ENCODE measurements at regions not wholly inside any gene's neighbourhood (a gene's known extent, or its start where the extent isn't known, plus 50 kb on each side); places are given as distances from the start of the nearest gene placed in this dataset.

GRCh38 chr18:1392865-1393734, 488.4 kb downstream of the ADCYAP1 start:
- Histone ChIP-seq H3K4me2 (ENCODE audit: insufficient read depth, low read length) (no peak overlapping the region), H4K20me1 (ENCODE audit: insufficient read depth, low read length) (no peaks in the 10 kb centered on the region), H2AFZ (ENCODE audit: low read length) (no peak overlapping the region), H3K4me1 (ENCODE audit: insufficient read depth, low read length) (no peaks in the 10 kb centered on the region), H3K4me3 (ENCODE audit: insufficient read depth, low read length) (no peak overlapping the region), H3K27ac (ENCODE audit: low read depth, low read length) (no peak overlapping the region), H3K36me3 (ENCODE audit: insufficient read depth, low read length) (no peaks in the 10 kb centered on the region), H3K9me3 (ENCODE audit: low read depth, low read length) (peaks cover 3% of the 10 kb centered on the region), H3K79me2 (ENCODE audit: insufficient read depth, low read length) (no peaks in the 10 kb centered on the region), H3K27me3 (ENCODE audit: insufficient read depth, low read length) (no peaks in the 10 kb centered on the region)
- TF ChIP-seq, protein P1, sequence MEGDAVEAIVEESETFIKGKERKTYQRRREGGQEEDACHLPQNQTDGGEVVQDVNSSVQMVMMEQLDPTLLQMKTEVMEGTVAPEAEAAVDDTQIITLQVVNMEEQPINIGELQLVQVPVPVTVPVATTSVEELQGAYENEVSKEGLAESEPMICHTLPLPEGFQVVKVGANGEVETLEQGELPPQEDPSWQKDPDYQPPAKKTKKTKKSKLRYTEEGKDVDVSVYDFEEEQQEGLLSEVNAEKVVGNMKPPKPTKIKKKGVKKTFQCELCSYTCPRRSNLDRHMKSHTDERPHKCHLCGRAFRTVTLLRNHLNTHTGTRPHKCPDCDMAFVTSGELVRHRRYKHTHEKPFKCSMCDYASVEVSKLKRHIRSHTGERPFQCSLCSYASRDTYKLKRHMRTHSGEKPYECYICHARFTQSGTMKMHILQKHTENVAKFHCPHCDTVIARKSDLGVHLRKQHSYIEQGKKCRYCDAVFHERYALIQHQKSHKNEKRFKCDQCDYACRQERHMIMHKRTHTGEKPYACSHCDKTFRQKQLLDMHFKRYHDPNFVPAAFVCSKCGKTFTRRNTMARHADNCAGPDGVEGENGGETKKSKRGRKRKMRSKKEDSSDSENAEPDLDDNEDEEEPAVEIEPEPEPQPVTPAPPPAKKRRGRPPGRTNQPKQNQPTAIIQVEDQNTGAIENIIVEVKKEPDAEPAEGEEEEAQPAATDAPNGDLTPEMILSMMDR (IDR thresholded peaks at IDR 0.05; ENCODE audit: extremely low read depth, low read depth, low read length) = no peak
- DNase-seq (ENCODE audit: insufficient read length, low spot score, missing footprints) = no peak

DNA sequence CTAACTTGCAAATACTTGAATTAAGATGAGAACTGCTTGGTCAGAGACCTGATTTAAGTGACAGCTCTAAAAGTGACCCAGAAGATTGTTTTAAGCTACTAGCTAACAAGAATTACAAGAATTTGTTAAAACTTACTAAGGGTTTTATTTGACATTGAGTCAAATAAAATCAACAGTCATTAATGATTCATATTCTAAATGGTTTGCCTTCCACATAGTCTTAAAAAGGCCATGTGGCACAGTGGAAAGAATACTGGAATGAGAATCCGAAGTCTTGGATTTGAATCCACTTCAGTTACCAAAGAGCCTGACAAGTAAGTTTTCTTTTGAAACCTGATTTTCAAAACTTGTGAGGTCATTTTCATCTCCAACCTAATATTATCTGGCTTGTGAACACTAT, 489.3 kb downstream of the ADCYAP1 start:
- Histone ChIP-seq H2AFZ (ENCODE audit: low read length) (no peak overlapping the region), H3K36me3 (ENCODE audit: insufficient read depth, low read length) (no peaks in the 10 kb centered on the region), H3K9me3 (ENCODE audit: low read depth, low read length) (peaks cover 3% of the 10 kb centered on the region), H3K4me1 (ENCODE audit: insufficient read depth, low read length) (no peaks in the 10 kb centered on the region), H3K4me2 (ENCODE audit: insufficient read depth, low read length) (no peak overlapping the region), H3K27ac (ENCODE audit: low read depth, low read length) (no peak overlapping the region), H4K20me1 (ENCODE audit: insufficient read depth, low read length) (no peaks in the 10 kb centered on the region), H3K79me2 (ENCODE audit: insufficient read depth, low read length) (no peaks in the 10 kb centered on the region), H3K27me3 (ENCODE audit: insufficient read depth, low read length) (no peaks in the 10 kb centered on the region), H3K4me3 (ENCODE audit: insufficient read depth, low read length) (no peak overlapping the region)
- TF ChIP-seq, protein P1 (IDR thresholded peaks at IDR 0.05; ENCODE audit: extremely low read depth, low read depth, low read length) = no peak
- no peak for DNase-seq (ENCODE audit: insufficient read length, low spot score, missing footprints)

- Histone ChIP-seq H4K20me1 (ENCODE audit: insufficient read depth, low read length) (no peaks in the 10 kb centered on the region), H2AFZ (ENCODE audit: low read length) (no peak overlapping the region), H3K79me2 (ENCODE audit: insufficient read depth, low read length) (no peaks in the 10 kb centered on the region), H3K36me3 (ENCODE audit: insufficient read depth, low read length) (no peaks in the 10 kb centered on the region), H3K4me3 (ENCODE audit: insufficient read depth, low read length) (no peak overlapping the region), H3K27ac (ENCODE audit: low read depth, low read length) (no peak overlapping the region), H3K9me3 (ENCODE audit: low read depth, low read length) (peaks cover 3% of the 10 kb centered on the region), H3K4me2 (ENCODE audit: insufficient read depth, low read length) (no peak overlapping the region), H3K4me1 (ENCODE audit: insufficient read depth, low read length) (no peaks in the 10 kb centered on the region), H3K27me3 (ENCODE audit: insufficient read depth, low read length) (no peaks in the 10 kb centered on the region)
- TF ChIP-seq, protein P1 (IDR thresholded peaks at IDR 0.05; ENCODE audit: extremely low read depth, low read depth, low read length) = no peak
- no peak for DNase-seq (ENCODE audit: insufficient read length, low spot score, missing footprints)
Measured at GRCh38 chr18:1394426-1394825, 489.8 kb downstream of the ADCYAP1 start.

DNA sequence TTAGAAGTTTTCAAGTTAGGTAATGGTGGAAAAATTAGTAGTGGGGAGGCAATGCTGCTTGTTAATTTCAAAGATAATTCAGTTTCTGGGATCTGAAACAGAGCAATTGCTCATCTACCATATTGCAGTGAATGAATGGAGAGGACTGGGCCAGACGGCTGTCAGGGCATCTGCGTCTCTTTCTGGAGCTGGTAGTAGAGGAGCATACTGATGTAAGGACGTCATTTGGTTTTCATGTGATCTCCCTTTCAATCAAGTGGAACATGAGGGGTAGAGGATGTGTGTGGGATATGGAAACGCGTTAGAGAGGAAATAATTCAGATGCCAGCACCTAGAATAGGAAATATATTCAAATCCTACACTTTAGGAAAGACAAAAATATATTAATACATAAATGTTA, 490.3 kb downstream of the ADCYAP1 start:
- no peak overlapping the region for H3K27ac ChIP-seq (ENCODE audit: low read depth, low read length)

More for the DNA sequence above, 490.3 kb downstream of the ADCYAP1 start:
- Histone ChIP-seq H3K4me3 (ENCODE audit: insufficient read depth, low read length) (no peak overlapping the region), H3K4me1 (ENCODE audit: insufficient read depth, low read length) (no peaks in the 10 kb centered on the region), H4K20me1 (ENCODE audit: insufficient read depth, low read length) (no peaks in the 10 kb centered on the region), H3K36me3 (ENCODE audit: insufficient read depth, low read length) (no peaks in the 10 kb centered on the region), H3K27me3 (ENCODE audit: insufficient read depth, low read length) (no peaks in the 10 kb centered on the region), H2AFZ (ENCODE audit: low read length) (no peak overlapping the region), H3K79me2 (ENCODE audit: insufficient read depth, low read length) (no peaks in the 10 kb centered on the region), H3K4me2 (ENCODE audit: insufficient read depth, low read length) (no peak overlapping the region), H3K9me3 (ENCODE audit: low read depth, low read length) (peaks cover 3% of the 10 kb centered on the region)
- TF ChIP-seq, protein P1 (IDR thresholded peaks at IDR 0.05; ENCODE audit: extremely low read depth, low read depth, low read length) = no peak
- no peak for DNase-seq (ENCODE audit: insufficient read length, low spot score, missing footprints)

Data from osteoblast (primary cell).